HS-5 (cell line): ENCODE measurements at regions not wholly inside any gene's neighbourhood (a gene's known extent, or its start where the extent isn't known, plus 50 kb on each side); places are given as distances from the start of the nearest gene placed in this dataset.
"Not testable (repeated sequence)": the region's sequence is repeated elsewhere in the genome, so short reads cannot be mapped to it uniquely, and the experiment has no call there.

Experiments used
- DNase-seq: peaks from one replicate; pipeline ENCODE4 v3.0.0-alpha.2; 2012; ENCODE audit warnings: low read depth

DNA sequence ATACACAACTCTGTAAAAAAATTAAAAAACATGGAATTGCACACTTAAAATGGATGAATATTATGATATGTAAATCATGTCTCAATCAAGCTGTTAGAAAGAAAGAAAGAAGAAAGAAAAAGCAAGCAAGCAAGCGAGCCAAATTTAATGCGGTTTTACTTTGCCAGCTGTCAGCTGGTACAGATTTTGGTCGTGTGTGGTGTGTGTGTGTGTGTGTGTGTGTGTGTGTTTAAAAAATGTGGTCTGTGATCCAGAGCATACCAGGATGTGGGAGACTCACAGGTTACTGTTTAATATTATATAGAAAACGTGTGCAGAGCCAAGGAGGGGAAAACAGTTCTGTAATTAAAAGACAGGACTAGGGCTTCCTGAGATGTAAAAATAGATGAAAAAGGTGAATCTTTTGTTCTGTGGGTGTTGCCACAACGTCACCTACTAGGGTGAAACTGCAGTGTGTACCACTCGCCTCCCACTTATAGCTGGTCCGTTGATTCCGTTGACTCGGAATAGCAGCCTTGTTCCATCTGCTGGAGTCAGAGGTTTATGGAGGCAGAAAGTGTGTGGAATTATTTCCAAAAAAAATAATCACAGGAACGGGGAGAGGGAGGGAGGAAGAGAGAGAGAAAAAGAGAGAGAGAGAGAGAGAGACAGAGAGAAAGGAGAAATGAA is 197.7 kb downstream of the BCAS1 start:
- DNase-seq, result no peak

DNA sequence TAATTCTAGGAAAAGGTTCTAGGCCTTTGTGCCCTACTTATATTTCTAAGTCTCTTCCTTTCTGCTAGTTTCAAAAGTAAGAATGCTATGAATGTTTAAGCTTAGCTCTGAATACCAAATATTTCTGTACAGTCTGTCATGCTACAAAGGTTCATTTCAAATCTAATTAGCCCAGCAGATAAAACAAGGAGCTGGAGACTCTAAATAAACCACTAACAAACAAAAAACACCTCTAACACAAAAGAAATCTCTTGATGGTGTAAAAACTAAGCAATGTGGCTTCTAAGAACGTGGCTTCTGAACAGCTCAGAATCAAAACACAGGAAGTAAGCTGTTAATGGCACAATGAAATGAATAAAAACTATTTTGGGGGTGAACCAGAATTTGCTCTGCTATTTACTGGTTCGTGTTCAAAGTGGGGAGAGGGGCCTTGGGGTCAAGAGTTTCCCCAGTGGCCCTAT is 198.3 kb downstream of the BCAS1 start:
- DNase-seq, result no peak

DNA sequence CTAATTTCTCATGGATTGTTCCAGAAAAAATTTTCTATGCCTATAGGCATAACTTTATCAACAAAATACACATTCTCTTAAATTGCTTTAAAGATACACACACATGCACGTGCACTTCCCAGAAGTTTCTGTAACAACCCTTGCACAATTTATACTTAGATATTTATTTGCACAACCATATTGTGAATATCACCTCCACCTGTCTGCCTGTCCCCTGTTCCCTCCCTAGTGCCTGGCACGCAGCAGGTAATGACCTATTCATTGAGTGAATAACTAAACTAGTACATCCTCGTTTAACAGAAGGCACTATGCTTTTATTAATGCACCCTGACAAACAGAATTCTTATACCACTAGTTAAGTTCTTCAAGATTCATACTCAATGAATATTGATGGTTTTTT is 198.9 kb downstream of the BCAS1 start:
- DNase-seq, result no peak

DNA sequence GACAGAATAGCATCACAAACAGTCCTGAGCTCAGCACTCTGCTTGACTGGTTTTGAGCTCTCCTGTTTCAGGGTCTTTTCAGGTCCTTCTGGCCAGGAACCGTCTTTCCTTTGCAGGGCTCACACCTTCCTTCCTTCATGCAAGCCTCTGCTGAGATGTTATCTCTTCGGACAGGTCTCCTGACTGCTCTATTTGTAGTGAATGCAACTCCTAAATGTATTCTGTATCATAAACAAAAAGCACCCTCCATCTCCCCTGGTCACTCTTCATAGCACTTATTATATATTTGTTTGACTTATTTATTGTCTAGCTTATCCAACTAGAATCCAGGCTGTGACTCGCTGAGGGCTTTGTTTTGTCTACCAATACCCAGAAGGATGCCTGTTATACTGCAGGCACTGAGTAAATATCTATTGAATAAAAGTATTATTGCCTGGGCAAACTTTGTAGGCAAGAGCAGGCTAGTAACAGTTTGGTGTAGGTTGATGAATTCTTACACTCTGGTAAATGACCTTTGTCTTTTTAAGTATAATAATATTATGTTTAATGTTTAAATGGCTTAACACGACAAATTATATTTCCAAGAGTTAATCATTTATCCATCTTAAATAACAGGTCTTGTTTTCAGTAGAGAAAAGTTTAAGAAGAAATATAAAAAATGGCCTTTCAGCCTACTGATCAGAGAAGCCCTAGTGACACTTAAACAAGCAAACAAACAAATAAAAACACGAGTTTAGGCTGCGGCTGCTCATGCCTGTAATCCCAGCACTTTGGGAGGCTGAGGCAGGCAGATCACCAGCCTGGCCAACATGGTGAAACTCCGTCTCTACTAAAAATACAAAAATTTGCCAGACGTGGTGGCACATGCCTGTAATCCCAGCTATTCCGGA is 199.7 kb downstream of the BCAS1 start:
- no peak for DNase-seq

DNA sequence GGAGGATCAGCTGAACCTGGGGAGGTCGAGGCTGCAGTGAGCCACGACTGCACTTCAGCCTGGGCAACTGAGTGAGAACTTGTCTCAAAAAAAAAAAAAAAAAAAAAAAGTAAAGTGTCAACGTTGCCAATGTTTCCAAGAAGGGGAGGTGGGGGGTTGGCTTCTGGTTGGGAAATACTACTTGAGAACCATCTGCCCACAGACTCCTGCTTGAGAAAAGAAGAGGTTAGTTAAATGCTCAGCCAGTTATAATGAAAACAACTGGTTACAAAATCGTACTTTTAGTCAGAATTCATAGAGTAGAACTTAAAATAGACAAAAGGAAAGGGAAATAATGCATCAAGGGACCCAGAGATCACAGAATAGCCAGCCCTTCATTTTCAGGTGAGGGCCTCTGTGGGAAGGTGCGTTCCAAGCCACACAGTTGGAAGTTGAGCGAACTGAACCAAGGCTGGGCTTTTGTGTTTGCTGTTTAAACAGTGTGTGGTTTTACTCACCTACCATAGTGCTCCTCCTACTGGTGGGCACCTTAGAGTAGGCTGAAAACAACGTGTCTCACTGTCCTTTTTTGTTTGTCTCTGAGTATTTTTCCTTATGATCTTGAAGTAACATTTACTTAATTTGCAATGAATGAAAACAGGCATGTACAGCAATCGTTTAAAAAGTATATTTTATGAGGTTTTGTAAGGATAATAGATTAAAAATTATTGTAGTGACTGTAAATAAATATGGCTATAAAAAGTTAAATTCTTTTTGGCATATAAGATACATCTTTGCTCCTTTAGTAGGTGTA is 200.7 kb downstream of the BCAS1 start:
- DNase-seq, result peak; percentile 99

DNA sequence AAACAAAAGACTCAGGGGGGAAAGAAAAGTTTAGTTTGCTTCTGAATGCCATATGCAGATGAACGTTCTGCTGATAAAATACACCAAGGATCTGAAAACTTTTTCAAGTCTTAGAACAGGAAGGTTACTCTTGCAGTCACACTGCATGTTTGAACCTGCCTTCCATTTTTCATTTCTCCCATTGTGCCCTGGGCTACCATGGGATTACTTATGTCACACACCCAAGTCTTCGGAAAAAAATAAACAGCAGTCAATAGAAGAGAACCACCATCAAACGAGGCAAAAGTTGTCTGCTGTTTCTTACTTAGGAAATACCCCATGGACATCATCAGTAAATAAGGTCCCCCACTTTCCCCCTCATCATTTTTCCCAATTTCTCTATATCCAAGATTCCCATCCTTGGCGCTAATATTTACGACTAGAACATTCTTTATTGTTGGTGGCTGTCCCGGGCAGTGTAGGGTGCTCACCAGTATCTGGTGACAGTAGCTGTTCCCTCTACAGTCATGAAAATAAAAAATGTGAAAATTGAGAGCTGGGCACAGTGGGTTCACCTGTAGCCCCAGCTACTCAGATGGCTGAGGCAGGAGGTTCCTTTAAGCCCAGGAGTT is 202.5 kb downstream of the BCAS1 start:
- DNase-seq, result no peak

DNA sequence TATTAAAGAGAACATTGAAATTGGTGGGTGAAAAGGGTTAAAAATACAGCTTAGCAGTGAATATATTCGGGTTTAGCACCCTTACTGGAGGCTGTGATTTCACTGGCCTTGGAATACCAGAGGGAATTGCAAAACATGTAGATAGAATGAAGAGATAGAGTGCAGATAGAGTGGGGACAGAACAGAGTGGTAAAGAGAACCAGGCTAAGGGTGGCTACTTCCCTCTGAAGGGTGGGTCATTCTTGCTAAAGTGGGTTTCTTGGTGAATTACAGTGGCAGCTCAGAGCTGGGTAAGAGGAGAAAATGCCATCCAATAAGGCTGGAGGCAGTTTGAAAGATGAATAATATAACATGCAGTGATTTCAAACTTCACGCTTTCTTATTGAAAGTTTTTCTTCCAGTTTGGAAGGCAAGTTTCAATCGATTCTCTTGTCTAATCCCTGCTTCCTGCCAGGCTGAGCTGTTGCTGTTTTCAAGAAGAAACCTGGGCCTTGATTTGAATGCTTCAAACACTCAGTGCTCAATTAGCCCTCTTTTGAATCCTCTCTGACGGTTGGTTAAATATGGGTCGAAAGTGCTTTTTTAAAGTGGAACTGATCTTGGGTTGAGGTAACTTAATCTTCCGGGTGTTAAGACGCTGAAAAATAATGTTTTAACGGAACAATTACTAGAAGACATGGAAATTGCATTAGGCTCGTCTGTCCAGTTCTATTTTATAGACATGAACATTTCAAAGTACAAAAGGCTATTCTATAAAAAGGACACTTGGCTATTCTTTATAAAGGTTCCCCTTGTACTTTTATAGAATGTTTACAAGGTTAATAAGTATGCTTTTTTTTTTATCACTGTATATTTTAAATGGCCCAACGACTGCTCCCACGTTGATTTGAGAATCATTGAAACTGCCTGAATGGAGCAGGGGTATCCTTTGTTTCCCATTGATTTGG is 203.3 kb downstream of the BCAS1 start:
- DNase-seq, result no peak

DNA sequence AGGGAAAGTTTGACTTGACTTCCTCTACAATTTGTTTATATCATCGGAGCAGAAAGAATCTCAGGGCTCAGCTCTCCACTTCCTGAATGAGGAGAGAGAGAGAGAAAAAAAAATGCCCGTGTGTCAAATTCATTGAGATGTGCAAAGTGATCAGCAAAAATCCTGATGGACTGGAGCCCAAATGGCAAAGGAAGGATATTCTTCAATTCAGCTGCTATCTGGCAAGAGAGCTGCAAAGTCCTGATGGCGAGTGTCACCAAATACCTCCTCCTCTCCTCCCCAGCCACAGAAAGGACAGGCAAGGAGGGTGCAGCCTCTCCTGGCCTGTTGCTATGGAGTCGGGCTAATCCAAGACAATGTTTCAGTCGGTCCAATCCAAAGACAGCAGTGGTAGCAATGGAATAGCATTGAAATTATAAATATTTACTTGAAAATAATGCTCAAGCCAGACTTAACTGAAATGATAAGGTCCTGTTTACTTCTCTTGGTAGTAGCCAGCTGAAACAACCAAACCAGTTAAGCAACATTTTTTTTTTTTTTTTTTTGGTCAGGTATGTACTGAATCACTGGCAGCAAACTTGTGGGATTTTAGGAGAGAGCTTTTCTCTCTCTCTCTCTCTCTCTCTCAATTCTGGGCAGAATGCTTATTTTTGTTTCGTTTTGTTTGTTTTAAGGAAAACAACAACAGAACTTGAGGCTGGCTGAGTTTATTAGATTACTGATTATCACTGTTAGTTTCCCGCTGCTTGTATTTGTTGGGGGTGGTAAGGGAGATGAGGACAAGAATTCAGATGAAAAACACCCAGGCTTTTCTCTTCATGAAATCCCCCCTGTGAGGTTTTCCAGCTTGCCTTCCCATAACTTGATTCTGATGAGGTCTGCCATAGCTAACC is 204.2 kb downstream of the BCAS1 start:
- peak; percentile 83 for DNase-seq

DNA sequence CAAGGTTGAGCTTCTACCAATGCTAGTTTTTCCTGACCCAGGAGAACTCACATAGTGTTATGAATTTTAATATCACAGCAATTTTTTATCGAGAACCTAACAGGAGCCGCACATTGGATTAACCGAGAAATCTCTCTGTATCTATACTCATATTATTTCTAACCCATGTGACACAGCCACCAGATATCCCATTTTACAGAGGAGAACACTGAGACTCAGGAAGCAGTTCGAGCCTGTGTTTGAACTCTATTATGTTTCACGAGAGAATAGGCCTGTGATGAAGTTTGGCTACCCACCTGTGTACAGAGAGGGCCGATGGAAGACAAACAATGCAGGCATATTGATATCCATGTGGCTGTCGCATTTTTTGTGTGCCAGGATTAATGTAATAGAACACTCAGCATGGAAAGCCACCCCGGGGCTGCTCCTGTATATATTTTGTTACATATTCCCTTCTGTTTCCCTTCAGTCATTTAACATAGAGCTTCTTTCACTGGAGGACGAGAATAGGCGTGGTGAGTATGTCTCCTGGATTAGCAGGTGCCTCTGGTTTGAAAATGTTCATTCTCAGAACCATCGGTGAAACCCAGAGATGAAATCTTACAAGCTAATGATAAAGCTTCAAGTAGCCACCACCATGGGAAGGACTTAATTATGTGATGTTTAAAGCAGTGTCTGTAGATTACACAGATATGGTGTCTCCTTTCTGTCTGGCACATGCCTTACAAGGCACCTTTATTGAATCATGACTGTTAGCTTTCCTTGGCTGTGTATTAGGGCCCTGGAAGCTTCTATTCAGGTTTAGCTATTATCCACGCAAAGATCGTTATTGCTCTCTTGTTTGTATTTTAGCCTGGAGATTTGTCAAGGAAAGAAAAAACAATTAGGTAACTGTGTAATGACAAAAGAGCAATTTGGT is 205.4 kb downstream of the BCAS1 start:
- not testable (repeated sequence) for DNase-seq

DNA sequence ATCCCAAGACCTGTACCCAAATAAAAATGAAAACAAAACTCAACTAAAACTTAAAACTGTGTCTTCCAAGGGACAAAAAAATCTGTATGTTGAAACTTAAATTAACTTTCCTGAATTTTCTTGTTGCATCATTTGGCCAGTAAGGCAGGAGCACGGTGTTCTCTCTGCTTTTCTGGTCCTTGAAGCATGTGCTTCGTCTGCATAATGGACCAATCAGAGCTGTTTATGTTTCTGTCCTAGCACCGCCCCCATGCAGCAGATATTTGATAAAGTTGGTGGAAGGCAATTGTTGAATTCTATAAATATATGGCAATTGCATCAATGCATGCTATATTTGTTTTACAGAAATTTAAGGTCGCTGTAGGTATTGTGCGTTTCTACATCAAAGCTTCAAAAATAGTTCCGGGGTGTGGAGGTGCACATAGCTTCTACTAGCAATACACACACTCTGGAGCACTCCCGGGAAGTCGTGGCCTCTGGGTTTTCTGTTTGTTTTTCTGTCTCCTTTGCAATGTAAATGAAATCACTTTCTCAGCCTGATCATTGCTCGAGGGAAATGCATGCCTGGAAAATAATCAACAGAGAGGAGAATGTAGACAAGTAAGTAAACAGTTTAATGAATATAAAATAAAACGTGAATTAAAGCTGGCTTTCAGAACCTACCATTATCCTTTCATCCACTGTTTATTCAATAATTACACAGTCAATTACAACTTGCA is 206.3 kb downstream of the BCAS1 start:
- DNase-seq, result not testable (repeated sequence)

DNA sequence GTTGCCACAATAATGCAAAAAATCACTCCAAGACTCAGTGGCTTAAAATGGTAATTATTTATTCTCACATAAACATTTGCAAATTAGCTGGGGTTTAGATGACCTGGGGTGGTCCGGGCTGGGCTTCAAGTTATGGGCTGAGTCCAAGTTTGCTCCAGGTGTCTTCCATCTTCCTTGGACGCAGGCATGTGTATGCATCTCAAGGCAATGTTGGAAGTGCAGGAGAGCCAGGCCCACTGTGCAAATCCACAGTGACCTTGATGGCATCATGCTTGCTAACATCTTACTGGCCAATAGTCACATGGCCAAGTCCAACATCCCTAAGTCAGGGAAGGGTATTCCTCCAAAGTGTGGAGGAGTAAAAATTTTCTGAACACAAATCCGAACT is 206.9 kb downstream of the BCAS1 start:
- DNase-seq, result not testable (repeated sequence)

DNA sequence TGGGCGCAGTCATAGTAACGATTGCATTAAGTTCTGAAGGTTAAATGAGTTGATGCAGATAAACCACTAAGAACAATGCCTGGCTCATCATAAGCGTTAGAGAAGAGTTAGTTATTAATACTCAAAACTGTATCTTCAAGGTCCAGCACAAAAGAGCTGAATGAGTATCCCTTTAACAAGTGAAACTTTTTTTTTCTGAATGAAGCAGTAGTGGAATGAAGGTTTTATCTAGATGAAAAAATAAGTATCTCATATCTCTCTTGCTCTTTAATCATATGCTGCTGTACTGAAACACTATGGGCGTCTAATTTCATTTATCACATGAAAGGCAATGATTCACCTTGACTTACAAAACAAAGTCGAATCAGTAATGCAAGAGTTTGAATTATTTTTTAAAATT is 207.4 kb downstream of the BCAS1 start:
- DNase-seq, result not testable (repeated sequence)

DNA sequence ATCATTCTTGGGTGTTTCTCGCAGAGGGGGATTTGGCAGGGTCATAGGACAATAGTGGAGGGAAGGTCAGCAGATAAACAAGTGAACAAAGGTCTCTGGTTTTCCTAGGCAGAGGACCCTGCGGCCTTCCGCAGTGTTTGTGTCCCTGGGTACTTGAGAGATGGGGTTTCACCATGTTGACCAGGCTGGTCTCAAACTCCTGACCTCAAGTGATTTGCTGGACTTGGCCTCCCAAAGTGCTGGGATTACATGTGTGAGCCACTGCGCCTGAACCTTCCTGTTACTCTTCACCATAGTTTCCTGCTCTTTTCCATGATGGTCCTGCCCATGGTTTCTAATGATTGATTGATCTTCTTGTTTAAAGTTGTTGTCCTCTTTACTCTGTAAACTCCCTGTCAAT is 207.9 kb downstream of the BCAS1 start:
- not testable (repeated sequence) for DNase-seq

DNA sequence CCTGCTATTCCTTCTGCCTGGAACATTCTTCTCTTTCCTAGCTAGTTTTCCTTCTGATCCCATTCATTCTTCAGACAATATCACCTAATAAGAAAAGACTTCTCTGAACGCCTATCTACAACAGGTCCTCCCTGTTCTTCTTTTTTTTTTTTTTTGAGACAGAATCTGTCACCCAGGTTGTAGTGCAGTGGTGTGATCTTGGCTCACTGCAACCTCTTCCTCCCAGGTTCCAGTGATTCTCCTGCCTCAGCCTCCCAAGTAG is 208.3 kb downstream of the BCAS1 start:
- DNase-seq, result not testable (repeated sequence)

DNA sequence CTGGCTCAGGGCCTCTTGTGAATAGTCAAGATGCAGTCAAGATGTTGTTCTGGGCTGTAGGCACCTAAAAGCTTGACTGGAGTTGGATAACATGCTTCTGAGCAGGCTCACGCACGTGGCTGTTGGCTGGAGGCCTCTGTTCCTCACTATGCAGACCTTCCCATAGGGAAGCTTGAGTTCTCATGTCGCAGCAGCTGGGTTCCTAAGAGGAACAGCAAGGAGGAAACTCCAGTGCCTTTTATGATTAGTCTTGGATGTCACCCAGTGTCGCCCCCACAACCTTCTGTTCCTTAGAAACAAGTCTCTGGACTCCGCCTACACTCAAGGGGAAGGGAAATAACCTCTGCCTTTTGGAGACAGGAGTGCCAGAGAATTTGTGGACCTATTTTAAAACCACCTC is 210.7 kb downstream of the BCAS1 start:
- DNase-seq, result no peak

DNA sequence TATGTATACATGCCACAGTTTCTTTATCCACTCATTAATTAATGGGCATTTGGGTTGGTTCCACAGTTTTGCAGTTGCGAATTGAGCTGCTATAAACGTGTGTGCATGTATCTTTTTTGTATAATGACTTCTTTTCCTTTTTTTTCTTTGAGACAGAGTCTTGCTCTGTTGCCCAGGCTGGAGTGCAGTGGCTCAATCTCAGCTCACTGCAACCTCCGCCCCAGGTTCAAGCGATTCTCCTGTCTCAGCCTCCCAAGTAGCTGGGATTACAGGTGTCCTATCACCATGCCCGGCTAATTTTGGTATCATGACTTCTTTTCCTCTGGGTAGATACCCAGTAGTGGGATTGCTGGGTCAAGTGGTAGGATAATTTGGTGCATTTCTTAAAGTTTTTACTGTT is 211.4 kb downstream of the BCAS1 start:
- DNase-seq, result not testable (repeated sequence)

DNA sequence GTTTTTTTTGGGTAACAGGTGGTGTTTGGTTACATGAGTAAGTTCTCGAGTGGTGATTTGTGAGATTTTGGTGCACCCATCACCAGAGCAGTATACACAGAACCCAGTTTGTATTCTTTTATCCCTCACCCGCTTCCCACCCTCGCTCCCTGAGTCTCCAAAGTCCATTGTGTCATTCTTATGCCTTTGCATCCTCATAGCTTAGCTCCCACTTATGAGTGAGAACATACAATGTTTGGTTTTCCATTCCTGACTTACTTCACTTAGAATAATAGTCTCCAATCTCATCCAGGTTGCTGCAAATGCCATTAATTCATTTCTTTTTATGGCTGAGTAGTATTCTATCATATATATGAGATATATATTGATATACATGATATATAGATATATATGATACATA is 211.9 kb downstream of the BCAS1 start:
- not testable (repeated sequence) for DNase-seq

DNA sequence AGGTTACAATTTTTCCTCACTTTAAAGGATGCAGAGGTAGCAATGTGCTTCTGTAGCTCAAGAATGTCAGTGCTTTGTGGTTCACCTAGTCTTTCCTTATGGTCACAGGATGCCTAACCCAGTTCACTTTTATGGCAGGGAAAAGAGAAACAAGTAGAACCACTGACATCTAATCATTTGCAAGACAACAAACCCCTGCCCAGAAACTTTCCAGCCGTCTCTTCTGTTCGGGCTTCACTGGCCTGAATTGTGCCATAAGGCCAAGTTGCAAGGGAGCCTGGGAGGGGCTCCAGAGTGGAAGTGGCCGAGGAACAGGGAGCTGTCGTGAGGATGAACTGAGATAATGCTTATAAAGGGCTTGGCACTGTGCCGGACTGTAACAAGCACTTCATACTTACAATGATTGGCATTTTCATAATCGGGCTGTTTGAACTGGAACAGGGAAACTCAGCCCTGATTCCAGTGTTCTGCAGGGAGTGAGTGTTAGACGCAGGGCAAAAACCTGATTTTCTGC is 212.6 kb downstream of the BCAS1 start:
- DNase-seq, result no peak
